Keratinocyte (primary cell): ENCODE measurements at regions not wholly inside any gene's neighbourhood (a gene's known extent, or its start where the extent isn't known, plus 50 kb on each side); places are given as distances from the start of the nearest gene placed in this dataset.

Source experiments
- DNase-seq: peaks from one replicate; pipeline ENCODE4 v3.0.0-alpha.2; 2011; ENCODE audit warnings: low read depth, missing footprints, low spot score
- FAIRE-seq: peaks from 2 replicates; lab custom pipeline; 2011; peaks lifted over from hg19 to GRCh38; lab: Jason Lieb, UNC
- H2AFZ ChIP-seq: 2 replicates; pipeline ENCODE4 v1.6.0; 2012; ENCODE audit warnings: low read length, control low read depth, inconsistent platforms; ENCODE audit not compliant: control insufficient read depth
- H3K27ac ChIP-seq: 2 replicates; pipeline ENCODE4 v1.5.1; 2011; ENCODE audit warnings: low read length; ENCODE audit not compliant: control insufficient read depth, insufficient read depth
- H3K27me3 ChIP-seq: 3 replicates; pipeline ENCODE4 v1.6.0; 2011; ENCODE audit warnings: low read length; ENCODE audit not compliant: control insufficient read depth, insufficient read depth; ENCODE audit errors: extremely low read depth
- H3K36me3 ChIP-seq, 2 experiments: 2 replicates in 1 of 2; 3 replicates in 1 of 2; pipeline ENCODE4 v1.5.1; 2011; ENCODE audit warnings: low read length in 2 of 2, mild to moderate bottlenecking in 1 of 2; ENCODE audit not compliant: control insufficient read depth in 2 of 2, insufficient read depth in 2 of 2; ENCODE audit errors: extremely low read depth in 1 of 2
- H3K4me1 ChIP-seq: 3 replicates; pipeline ENCODE4 v1.5.1; 2011; ENCODE audit warnings: low read length; ENCODE audit not compliant: control insufficient read depth, insufficient read depth; ENCODE audit errors: extremely low read depth
- H3K4me2 ChIP-seq: 3 replicates; pipeline ENCODE4 v1.6.0; 2011; ENCODE audit warnings: low read depth, low read length; ENCODE audit not compliant: control insufficient read depth, insufficient read depth; ENCODE audit errors: extremely low read depth
- H3K4me3 ChIP-seq, 3 experiments: fragments of 200-600 bp in 1 of 3; sonication (generic) in 1 of 3; 2 replicates in 2 of 3; 3 replicates in 1 of 3; pipeline ENCODE4 v1.5.1; 2011 to 2016; ENCODE audit warnings: low read length in 3 of 3, mild to moderate bottlenecking in 3 of 3, control low read depth in 2 of 3, inconsistent platforms in 1 of 3, low read depth in 1 of 3, mixed read lengths in 1 of 3, mixed run types in 1 of 3, moderate library complexity in 1 of 3; ENCODE audit not compliant: control insufficient read depth in 2 of 3, insufficient read depth in 2 of 3; ENCODE audit errors: extremely low read depth in 1 of 3
- H3K79me2 ChIP-seq: 2 replicates; pipeline ENCODE4 v1.6.0; 2012; ENCODE audit warnings: low read length; ENCODE audit not compliant: control insufficient read depth, insufficient read depth
- H3K9ac ChIP-seq: 3 replicates; pipeline ENCODE4 v1.6.0; 2011; ENCODE audit warnings: low read length; ENCODE audit not compliant: control insufficient read depth, insufficient read depth; ENCODE audit errors: extremely low read depth
- H3K9me1 ChIP-seq: 3 replicates; pipeline ENCODE4 v1.6.0; 2011; ENCODE audit warnings: low read length; ENCODE audit not compliant: control insufficient read depth, insufficient read depth; ENCODE audit errors: extremely low read depth
- H3K9me3 ChIP-seq: 2 replicates; pipeline ENCODE4 v1.5.1; 2012; ENCODE audit warnings: low read depth, low read length; ENCODE audit not compliant: control insufficient read depth
- H4K20me1 ChIP-seq: 3 replicates; pipeline ENCODE4 v1.6.0; 2011; ENCODE audit warnings: low read length; ENCODE audit not compliant: control insufficient read depth, insufficient read depth; ENCODE audit errors: extremely low read depth
- EZH2 ChIP-seq: IDR thresholded peaks from one replicate; pipeline ENCODE4 v1.6.1; 2012; ENCODE audit warnings: inconsistent platforms, mild to moderate bottlenecking, low read length, moderate library complexity
- dilution Hi-C: fragments of 300-500 bp; cut with MboI; formaldehyde crosslinking; loops from one replicate; pipeline ENCODE4 v1.7.0; 2020; ENCODE audit warnings: low sequenced_read_pairs; ENCODE audit not compliant: extremely low pct_ligation_motif_present
- TF ChIP-seq, protein P1 (sequence below), 3 experiments: IDR thresholded peaks in 1 of 3; conservative IDR thresholded peaks in 1 of 3; optimal IDR thresholded peaks in 1 of 3; 2 replicates in 2 of 3; 3 replicates in 1 of 3; pipeline versions ENCODE3 to v1.5.1; 2011; ENCODE audit warnings: low read length in 3 of 3, mild to moderate bottlenecking in 3 of 3, moderate library complexity in 2 of 3, control low read depth in 1 of 3, inconsistent platforms in 1 of 3; ENCODE audit not compliant: insufficient read depth in 2 of 3; ENCODE audit errors: extremely low read depth in 1 of 3

GRCh38 chr1:238336531-238336930 lies 445.8 kb upstream of the ZP4 start:
- Histone ChIP-seq H3K27me3 (no peaks in the 10 kb centered on the region), H2AFZ (peak overlapping the region; percentile 1), H3K4me3 (no peak overlapping the region), H3K4me2 (peak overlapping the region; percentile 4), H3K36me3 (no peaks in the 10 kb centered on the region), H3K9ac (no peak overlapping the region), H3K79me2 (no peaks in the 10 kb centered on the region), H3K4me1 (no peaks in the 10 kb centered on the region), H3K9me1 (no peaks in the 10 kb centered on the region), H4K20me1 (no peaks in the 10 kb centered on the region), H3K27ac (no peak overlapping the region), H3K9me3 (no peaks in the 10 kb centered on the region)
- no peak for DNase-seq
- TF ChIP-seq, protein P1, sequence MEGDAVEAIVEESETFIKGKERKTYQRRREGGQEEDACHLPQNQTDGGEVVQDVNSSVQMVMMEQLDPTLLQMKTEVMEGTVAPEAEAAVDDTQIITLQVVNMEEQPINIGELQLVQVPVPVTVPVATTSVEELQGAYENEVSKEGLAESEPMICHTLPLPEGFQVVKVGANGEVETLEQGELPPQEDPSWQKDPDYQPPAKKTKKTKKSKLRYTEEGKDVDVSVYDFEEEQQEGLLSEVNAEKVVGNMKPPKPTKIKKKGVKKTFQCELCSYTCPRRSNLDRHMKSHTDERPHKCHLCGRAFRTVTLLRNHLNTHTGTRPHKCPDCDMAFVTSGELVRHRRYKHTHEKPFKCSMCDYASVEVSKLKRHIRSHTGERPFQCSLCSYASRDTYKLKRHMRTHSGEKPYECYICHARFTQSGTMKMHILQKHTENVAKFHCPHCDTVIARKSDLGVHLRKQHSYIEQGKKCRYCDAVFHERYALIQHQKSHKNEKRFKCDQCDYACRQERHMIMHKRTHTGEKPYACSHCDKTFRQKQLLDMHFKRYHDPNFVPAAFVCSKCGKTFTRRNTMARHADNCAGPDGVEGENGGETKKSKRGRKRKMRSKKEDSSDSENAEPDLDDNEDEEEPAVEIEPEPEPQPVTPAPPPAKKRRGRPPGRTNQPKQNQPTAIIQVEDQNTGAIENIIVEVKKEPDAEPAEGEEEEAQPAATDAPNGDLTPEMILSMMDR (optimal IDR thresholded peaks at IDR 0.05 in 1 of 3, IDR thresholded peaks at IDR 0.05 in 1 of 3, conservative IDR thresholded peaks at IDR 0.05 in 1 of 3; ENCODE audit: extremely low read depth in 1 of 3, insufficient read depth in 2 of 3, low read length in 3 of 3) = no peak
- no peak for TF ChIP-seq EZH2
- dilution Hi-C loops = no loop called here
- FAIRE-seq = peak; percentile 94

- no peaks in the 10 kb centered on the region for H3K4me1 ChIP-seq
- no peak overlapping the region for H2AFZ ChIP-seq
- no peaks in the 10 kb centered on the region for H3K27me3 ChIP-seq
- H4K20me1 ChIP-seq = no peaks in the 10 kb centered on the region
- DNase-seq (no peak), FAIRE-seq (no peak)
- no peak overlapping the region for H3K27ac ChIP-seq
- H3K9ac ChIP-seq = no peak overlapping the region
- H3K4me3 ChIP-seq = no peak overlapping the region
- no peaks in the 10 kb centered on the region for H3K36me3 ChIP-seq
- no peaks in the 10 kb centered on the region for H3K9me1 ChIP-seq
- no peaks in the 10 kb centered on the region for H3K9me3 ChIP-seq
- H3K79me2 ChIP-seq = no peaks in the 10 kb centered on the region
- dilution Hi-C loops = no loop called here
- no peak overlapping the region for H3K4me2 ChIP-seq
- TF ChIP-seq, protein P1 (optimal IDR thresholded peaks at IDR 0.05 in 1 of 3, IDR thresholded peaks at IDR 0.05 in 1 of 3, conservative IDR thresholded peaks at IDR 0.05 in 1 of 3; ENCODE audit: extremely low read depth in 1 of 3, insufficient read depth in 2 of 3, low read length in 3 of 3) = no peak
- TF ChIP-seq EZH2 = no peak
These were observed 443.4 kb upstream of the ZP4 start for GRCh38 chr1:238334170-238334569.
